Small intestine (tissue), 7 donors: ENCODE measurements at regions not wholly inside any gene's neighbourhood (a gene's known extent, or its start where the extent isn't known, plus 50 kb on each side); places are given as distances from the start of the nearest gene placed in this dataset.

Experiments used
- DNase-seq, 2 donors: peaks; one replicate each; pipeline versions ENCODE4 v3.0.0 to v3.0.0-alpha.2; 2013
- FAIRE-seq: peaks from 2 replicates; lab custom pipeline; 2012; peaks lifted over from hg19 to GRCh38; lab: Jason Lieb, UNC
- H3K27ac ChIP-seq, 3 donors: one replicate each; pipeline ENCODE4 v1.5.1; 2013; ENCODE audit warnings: low read length in 2 of 3, mild to moderate bottlenecking in 2 of 3, control low read depth in 1 of 3, inconsistent platforms in 1 of 3, low read depth in 1 of 3, moderate library complexity in 1 of 3
- H3K27me3 ChIP-seq, 3 donors: one replicate each; pipeline ENCODE4 v1.6.1; 2013; ENCODE audit warnings: low read length in 3 of 3, inconsistent platforms in 1 of 3; ENCODE audit not compliant: control insufficient read depth in 3 of 3, insufficient read depth in 3 of 3
- H3K36me3 ChIP-seq, 3 donors: one replicate each; pipeline ENCODE4 v1.6.1; 2013; ENCODE audit warnings: low read length in 3 of 3, inconsistent platforms in 1 of 3, low read depth in 1 of 3, mild to moderate bottlenecking in 1 of 3, moderate library complexity in 1 of 3; ENCODE audit not compliant: control insufficient read depth in 3 of 3, insufficient read depth in 2 of 3
- H3K4me1 ChIP-seq, 3 donors: one replicate each; pipeline ENCODE4 v1.6.1; 2013; ENCODE audit warnings: low read length in 2 of 3, inconsistent platforms in 1 of 3, low read depth in 1 of 3, mild to moderate bottlenecking in 1 of 3, moderate library complexity in 1 of 3; ENCODE audit not compliant: control insufficient read depth in 3 of 3, insufficient read depth in 2 of 3
- H3K4me3 ChIP-seq, 3 donors: one replicate each; pipeline ENCODE4 v1.5.1; 2013; ENCODE audit warnings: low read length in 3 of 3, control low read depth in 1 of 3, inconsistent platforms in 1 of 3, low read depth in 1 of 3, mild to moderate bottlenecking in 1 of 3, moderate library complexity in 1 of 3
- H3K9me3 ChIP-seq, 2 donors: one replicate each; pipeline ENCODE4 v1.6.1; 2013; ENCODE audit warnings: low read depth in 1 of 2, low read length in 1 of 2; ENCODE audit not compliant: control insufficient read depth in 2 of 2, insufficient read depth in 1 of 2
- WGBS, 3 donors: extraction: QIAGEN DNeasy Blood & Tissue Kit; methylation state at CpG; one replicate each; pipeline ENCODE4 v1.1.7; 2013; 5-methylcytosine and 5-hydroxymethylcytosine counted together
- donor health status: healthy with polysubstance abuse.
- donor health status: control.
- donor health status: control.
- donor health status: Bipolar disorder and iron deficiency.
- donor health status: healthy.

DNA sequence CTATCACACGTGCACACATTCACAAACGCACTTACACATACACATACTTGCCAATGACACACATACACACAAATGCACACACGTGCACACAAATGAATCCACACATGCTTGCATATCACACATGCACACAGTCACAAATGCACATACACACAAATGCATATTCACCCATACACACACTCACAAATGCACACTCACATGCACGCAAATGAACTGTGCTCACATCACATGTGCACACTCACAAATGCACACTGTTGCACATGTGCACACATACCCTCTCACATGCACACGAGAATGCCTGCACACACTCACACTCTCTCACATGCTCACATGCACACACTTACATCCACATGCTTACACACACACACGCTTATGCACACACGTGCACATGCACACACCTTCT, 368.1 kb downstream of the EIPR1 start:
- H3K4me3 ChIP-seq, result no peak overlapping the region
- H3K36me3 ChIP-seq, result no peaks in the 10 kb centered on the region
- H3K4me1 ChIP-seq, result no peaks in the 10 kb centered on the region
- H3K9me3 ChIP-seq, result peaks cover 0 to 5% of the 10 kb centered on the region in 2 donors
- FAIRE-seq, result no peak
- H3K27me3 ChIP-seq, result no peaks in the 10 kb centered on the region
- WGBS, 3 donors, result 73 to 75% (median 75%) methylated on average over 7 of the region's 7 CpGs
- no peak overlapping the region for H3K27ac ChIP-seq
- DNase-seq, result no peak

- Histone ChIP-seq H3K9me3 (peaks cover 0 to 5% of the 10 kb centered on the region in 2 donors), H3K36me3 (no peaks in the 10 kb centered on the region), H3K27ac (no peak overlapping the region), H3K4me3 (no peak overlapping the region), H3K4me1 (no peaks in the 10 kb centered on the region), H3K27me3 (no peaks in the 10 kb centered on the region)
- DNase-seq (no peak), FAIRE-seq (no peak)
- WGBS, 3 donors, result 46 to 74% (median 58%) methylated on average over 8 of the region's 8 CpGs
Observed at GRCh38 chr2:3009005-3009404, 368.6 kb downstream of the EIPR1 start.

DNA sequence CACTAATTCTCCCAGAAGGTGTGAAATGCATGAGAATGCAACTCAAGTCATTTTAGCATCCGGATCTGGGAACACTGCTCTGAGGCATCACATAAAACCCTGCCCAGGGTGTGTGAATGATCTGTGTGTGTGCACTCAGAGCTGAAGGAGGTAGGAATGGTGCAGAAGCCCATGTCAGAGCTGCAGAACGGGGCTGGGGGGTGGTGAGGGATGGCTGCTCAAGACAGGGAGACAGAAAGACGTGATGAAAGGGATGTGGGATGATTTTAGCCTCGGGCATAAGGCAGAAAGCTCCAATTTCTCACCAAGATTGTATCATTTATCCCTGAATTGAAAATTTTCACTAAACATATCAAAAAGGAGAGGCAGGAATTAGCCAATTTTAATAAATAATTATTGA, 369.1 kb downstream of the EIPR1 start:
- WGBS, 3 donors, result 49 to 53% (median 50%) methylated on average over 4 of the region's 4 CpGs
- H3K27me3 ChIP-seq, result no peaks in the 10 kb centered on the region
- DNase-seq (no peak), FAIRE-seq (no peak)
- H3K4me3 ChIP-seq, result no peak overlapping the region
- peaks cover 0 to 5% of the 10 kb centered on the region in 2 donors for H3K9me3 ChIP-seq
- no peaks in the 10 kb centered on the region for H3K4me1 ChIP-seq
- no peak overlapping the region for H3K27ac ChIP-seq
- H3K36me3 ChIP-seq, result no peaks in the 10 kb centered on the region

DNA sequence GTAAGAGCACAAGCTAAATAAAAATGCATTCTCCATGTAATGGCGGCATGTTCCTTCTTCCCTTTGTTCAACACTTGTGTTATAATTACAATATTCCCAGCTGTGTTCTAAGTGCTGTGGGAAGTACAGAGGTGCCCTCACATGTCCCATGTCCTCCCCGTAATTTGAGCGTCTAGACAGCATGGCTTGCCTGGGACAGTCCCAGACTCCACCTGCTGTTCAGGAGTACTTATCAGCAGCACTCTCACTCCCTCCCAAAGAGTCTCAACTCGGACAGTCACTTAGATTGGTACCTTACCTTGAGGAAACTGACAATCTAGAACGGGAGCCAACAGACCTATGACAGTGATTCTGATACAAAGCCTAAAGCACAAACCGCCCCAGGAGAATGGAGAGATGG, 370.5 kb downstream of the EIPR1 start:
- H3K36me3 ChIP-seq, result no peaks in the 10 kb centered on the region
- FAIRE-seq, result no peak
- H3K27ac ChIP-seq, result no peak overlapping the region
- DNase-seq, result no peak
- H3K4me1 ChIP-seq, result no peaks in the 10 kb centered on the region
- peaks cover 0 to 3% of the 10 kb centered on the region in 2 donors for H3K9me3 ChIP-seq
- WGBS, 3 donors, result 76 to 86% (median 79%) methylated on average over 6 of the region's 6 CpGs
- no peaks in the 10 kb centered on the region for H3K27me3 ChIP-seq
- no peak overlapping the region for H3K4me3 ChIP-seq

- Histone ChIP-seq H3K27ac (no peak overlapping the region), H3K27me3 (no peaks in the 10 kb centered on the region), H3K4me3 (no peak overlapping the region), H3K36me3 (no peaks in the 10 kb centered on the region), H3K9me3 (no peaks in the 10 kb centered on the region), H3K4me1 (no peaks in the 10 kb centered on the region)
- 84 to 88% (median 86%) methylated on average over 12 of the region's 12 CpGs for WGBS, 3 donors
- DNase-seq, result no peak
- no peak for FAIRE-seq
Observed at GRCh38 chr2:3005859-3006501, 371.6 kb downstream of the EIPR1 start.

DNA sequence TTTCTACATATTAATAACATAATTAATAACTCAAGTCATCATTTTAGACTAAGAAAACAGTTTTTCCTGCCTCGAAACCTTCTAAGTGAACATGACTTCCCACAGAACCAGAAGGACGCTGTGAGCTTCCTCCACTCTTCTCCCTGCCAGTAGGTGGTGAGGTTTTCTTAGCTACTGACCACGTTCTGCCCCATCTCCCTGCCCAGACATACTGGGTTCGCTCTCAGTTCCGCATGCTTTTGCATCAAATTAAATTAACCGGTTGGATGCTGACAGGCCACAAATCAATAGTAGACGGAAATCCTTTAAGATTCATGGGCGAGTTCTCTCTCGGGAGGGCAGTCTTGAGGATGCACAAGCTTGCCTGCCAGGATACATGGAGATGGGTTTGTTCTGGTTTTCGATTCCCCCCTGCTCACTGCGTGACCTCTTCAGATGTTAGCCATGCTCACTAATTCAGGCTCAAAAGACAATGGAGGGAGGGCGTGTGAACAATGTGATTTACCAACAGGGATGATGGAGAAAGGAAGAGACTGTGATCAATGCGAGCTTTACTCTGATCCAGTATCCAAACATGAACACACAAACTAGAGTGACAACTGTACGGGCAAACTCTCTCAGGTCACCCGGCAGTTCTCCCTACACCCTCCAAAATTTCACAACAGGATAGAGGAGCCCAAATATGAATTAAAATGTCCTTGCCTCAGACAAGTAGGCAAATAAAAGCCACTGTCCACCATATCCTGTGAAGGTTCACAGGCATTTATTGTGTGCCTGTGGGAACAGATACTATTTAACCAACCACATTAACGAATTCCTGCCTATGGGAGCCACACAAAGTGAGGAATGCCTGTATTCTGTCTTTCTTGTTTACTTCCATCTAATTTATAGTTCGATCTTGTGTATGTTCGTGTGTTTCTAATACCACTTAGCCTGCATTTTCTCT, 375.7 kb downstream of the EIPR1 start:
- H3K4me1 ChIP-seq, result no peaks in the 10 kb centered on the region
- FAIRE-seq, result no peak
- H3K27me3 ChIP-seq, result no peaks in the 10 kb centered on the region
- no peak overlapping the region for H3K27ac ChIP-seq
- no peak overlapping the region for H3K4me3 ChIP-seq
- WGBS, 3 donors, result 47 to 48% (median 47%) methylated on average over 18 of the region's 18 CpGs
- no peaks in the 10 kb centered on the region for H3K9me3 ChIP-seq
- peak in 1 of 2 donors; percentile 40 for DNase-seq
- H3K36me3 ChIP-seq, result no peaks in the 10 kb centered on the region

GRCh38 chr2:3000968-3001367, 376.6 kb downstream of the EIPR1 start:
- no peaks in the 10 kb centered on the region for H3K4me1 ChIP-seq
- DNase-seq (no peak), FAIRE-seq (no peak)
- WGBS, 3 donors, result 51 to 57% (median 52%) methylated on average over 6 of the region's 6 CpGs
- H3K27ac ChIP-seq, result no peak overlapping the region
- H3K27me3 ChIP-seq, result no peaks in the 10 kb centered on the region
- H3K4me3 ChIP-seq, result no peak overlapping the region
- H3K9me3 ChIP-seq, result no peaks in the 10 kb centered on the region
- no peaks in the 10 kb centered on the region for H3K36me3 ChIP-seq

- DNase-seq (no peak), FAIRE-seq (no peak)
- no peak overlapping the region for H3K4me3 ChIP-seq
- H3K4me1 ChIP-seq, result no peaks in the 10 kb centered on the region
- 75 to 84% (median 82%) methylated on average over 8 of the region's 8 CpGs for WGBS, 3 donors
- H3K9me3 ChIP-seq, result no peaks in the 10 kb centered on the region
- H3K27ac ChIP-seq, result no peak overlapping the region
- no peaks in the 10 kb centered on the region for H3K36me3 ChIP-seq
- H3K27me3 ChIP-seq, result no peaks in the 10 kb centered on the region
Observed at GRCh38 chr2:3000125-3000524, 377.5 kb downstream of the EIPR1 start.
